ENCODE measurements at regions not wholly inside any gene's neighbourhood (a gene's known extent, or its start where the extent isn't known, plus 50 kb on each side); places are given as distances from the start of the nearest gene placed in this dataset.

- in situ Hi-C loops (cut with HindIII; ENCODE audit: low pct_ligation_motif_present, low sequenced_read_pairs) = no loop called here
- DNase-seq = no peak
- H3K36me3 ChIP-seq (replicated peaks) = no peaks in the 10 kb centered on the region
- H3K27ac ChIP-seq = no peak overlapping the region
- no peaks in the 10 kb centered on the region for H3K27me3 ChIP-seq (replicated peaks)
- no peak for TF ChIP-seq CTCF (IDR thresholded peaks at IDR 0.05; ENCODE audit: low read depth, low read length, missing control alignments)
- H3K4me3 ChIP-seq (ENCODE audit: low read depth, low read length) = no peak overlapping the region
Measured at GRCh38 chr10:85235258-85235657, 906.9 kb downstream of the CCSER2 start.

GRCh38 chr10:85238676-85239075 lies 910.3 kb downstream of the CCSER2 start:
- in situ Hi-C loops (cut with HindIII; ENCODE audit: low pct_ligation_motif_present, low sequenced_read_pairs) = no loop called here
- Histone ChIP-seq H3K4me3 (ENCODE audit: low read depth, low read length) (no peak overlapping the region), H3K27me3 (replicated peaks) (no peaks in the 10 kb centered on the region), H3K36me3 (replicated peaks) (no peaks in the 10 kb centered on the region), H3K27ac (no peak overlapping the region)
- no peak for TF ChIP-seq CTCF (IDR thresholded peaks at IDR 0.05; ENCODE audit: low read depth, low read length, missing control alignments)
- DNase-seq = no peak

GRCh38 chr10:85250304-85250703 lies 921.9 kb downstream of the CCSER2 start:
- TF ChIP-seq CTCF (IDR thresholded peaks at IDR 0.05; ENCODE audit: low read depth, low read length, missing control alignments) = no peak
- H3K27me3 ChIP-seq (replicated peaks) = no peaks in the 10 kb centered on the region
- no peaks in the 10 kb centered on the region for H3K36me3 ChIP-seq (replicated peaks)
- no peak overlapping the region for H3K4me3 ChIP-seq (ENCODE audit: low read depth, low read length)
- in situ Hi-C loops (cut with HindIII; ENCODE audit: low pct_ligation_motif_present, low sequenced_read_pairs) = no loop called here
- no peak for DNase-seq
- no peak overlapping the region for H3K27ac ChIP-seq

DNA sequence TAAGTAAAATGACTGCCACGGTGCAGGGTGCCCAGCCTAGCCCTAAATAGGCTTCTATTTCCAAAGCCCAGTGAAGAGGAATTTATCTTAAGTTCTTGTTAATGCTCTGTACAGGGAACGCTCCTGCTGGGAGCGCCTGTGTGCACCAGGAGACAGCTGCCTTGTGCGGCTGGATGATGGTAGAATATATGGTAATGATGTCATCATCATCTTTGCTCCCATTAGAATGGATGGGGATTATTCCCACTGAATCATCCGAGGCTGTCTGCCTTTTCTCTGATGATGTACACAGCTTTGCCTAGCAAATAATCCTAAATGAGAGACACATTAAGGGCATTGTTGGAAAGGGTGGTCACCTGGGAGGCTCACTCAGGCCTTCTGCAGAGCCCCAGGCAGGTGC lies 928.1 kb downstream of the CCSER2 start:
- Histone ChIP-seq H3K4me3 (ENCODE audit: low read depth, low read length) (no peak overlapping the region), H3K27ac (no peak overlapping the region), H3K36me3 (replicated peaks) (no peaks in the 10 kb centered on the region), H3K27me3 (replicated peaks) (no peaks in the 10 kb centered on the region)
- no peak for TF ChIP-seq CTCF (IDR thresholded peaks at IDR 0.05; ENCODE audit: low read depth, low read length, missing control alignments)
- no peak for DNase-seq
- in situ Hi-C loops (cut with HindIII; ENCODE audit: low pct_ligation_motif_present, low sequenced_read_pairs) = no loop called here

GRCh38 chr10:85259908-85260307 lies 931.5 kb downstream of the CCSER2 start:
- DNase-seq = no peak
- TF ChIP-seq CTCF (IDR thresholded peaks at IDR 0.05; ENCODE audit: low read depth, low read length, missing control alignments) = no peak
- H3K27me3 ChIP-seq (replicated peaks) = no peaks in the 10 kb centered on the region
- H3K4me3 ChIP-seq (ENCODE audit: low read depth, low read length) = no peak overlapping the region
- no peak overlapping the region for H3K27ac ChIP-seq
- no peaks in the 10 kb centered on the region for H3K36me3 ChIP-seq (replicated peaks)
- in situ Hi-C loops (cut with HindIII; ENCODE audit: low pct_ligation_motif_present, low sequenced_read_pairs) = no loop called here

DNA sequence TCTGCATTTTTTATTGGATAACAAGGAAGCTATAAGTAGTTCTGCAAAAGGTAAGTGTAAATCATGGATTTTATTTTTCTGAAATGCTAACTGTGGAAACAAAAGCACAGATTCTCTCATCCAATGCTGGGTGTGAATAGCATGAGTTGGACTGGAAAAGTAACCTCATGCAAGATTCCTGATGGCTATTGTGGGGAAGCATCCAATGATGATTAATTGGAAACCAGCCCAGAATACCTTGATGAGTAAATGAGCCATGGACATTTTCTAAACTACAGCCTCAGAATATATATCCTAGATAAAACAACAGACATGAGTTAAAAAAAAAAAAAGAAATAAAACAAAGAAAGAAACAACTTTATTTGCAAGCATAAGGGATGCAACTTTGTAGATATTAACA lies 934.6 kb downstream of the CCSER2 start:
- Histone ChIP-seq H3K36me3 (replicated peaks) (no peaks in the 10 kb centered on the region), H3K4me3 (ENCODE audit: low read depth, low read length) (no peak overlapping the region), H3K27ac (no peak overlapping the region), H3K27me3 (replicated peaks) (no peaks in the 10 kb centered on the region)
- no peak for TF ChIP-seq CTCF (IDR thresholded peaks at IDR 0.05; ENCODE audit: low read depth, low read length, missing control alignments)
- in situ Hi-C loops (cut with HindIII; ENCODE audit: low pct_ligation_motif_present, low sequenced_read_pairs) = no loop called here
- no peak for DNase-seq
